ENCODE measurements at regions not wholly inside any gene's neighbourhood (a gene's known extent, or its start where the extent isn't known, plus 50 kb on each side); places are given as distances from the start of the nearest gene placed in this dataset.
"Not testable (repeated sequence)": the region's sequence is repeated elsewhere in the genome, so short reads cannot be mapped to it uniquely, and the experiment has no call there.

- TF ChIP-seq CTCF (IDR thresholded peaks at IDR 0.05; ENCODE audit: borderline replicate concordance, insufficient read depth, low read depth, low read length): no peak
- H3K4me3 ChIP-seq (ENCODE audit: low read depth, low read length): no peak overlapping the region
Measured at GRCh38 chr10:85377029-85377806, 989.4 kb downstream of the GRID1 start.

GRCh38 chr10:85379338-85379737, 987.3 kb downstream of the GRID1 start:
- no peak for TF ChIP-seq CTCF (IDR thresholded peaks at IDR 0.05; ENCODE audit: borderline replicate concordance, insufficient read depth, low read depth, low read length)
- no peak overlapping the region for H3K4me3 ChIP-seq (ENCODE audit: low read depth, low read length)

GRCh38 chr10:85400981-85401695, 965.5 kb downstream of the GRID1 start:
- no peak for TF ChIP-seq CTCF (IDR thresholded peaks at IDR 0.05; ENCODE audit: borderline replicate concordance, insufficient read depth, low read depth, low read length)
- H3K4me3 ChIP-seq (ENCODE audit: low read depth, low read length): no peak overlapping the region

- TF ChIP-seq CTCF (IDR thresholded peaks at IDR 0.05; ENCODE audit: borderline replicate concordance, insufficient read depth, low read depth, low read length): no peak
- no peak overlapping the region for H3K4me3 ChIP-seq (ENCODE audit: low read depth, low read length)
Measured at GRCh38 chr10:85402541-85402940, 964.1 kb downstream of the GRID1 start.

- no peak overlapping the region for H3K4me3 ChIP-seq (ENCODE audit: low read depth, low read length)
- no peak for TF ChIP-seq CTCF (IDR thresholded peaks at IDR 0.05; ENCODE audit: borderline replicate concordance, insufficient read depth, low read depth, low read length)
Measured at GRCh38 chr10:85407088-85407487, 959.5 kb downstream of the GRID1 start.

- TF ChIP-seq CTCF (IDR thresholded peaks at IDR 0.05; ENCODE audit: borderline replicate concordance, insufficient read depth, low read depth, low read length): no peak
- H3K4me3 ChIP-seq (ENCODE audit: low read depth, low read length): no peak overlapping the region
Measured at GRCh38 chr10:85408388-85408787, 958.2 kb downstream of the GRID1 start.

- H3K4me3 ChIP-seq (ENCODE audit: low read depth, low read length): not testable (repeated sequence)
Measured at GRCh38 chr10:85410586-85410985, 956.0 kb downstream of the GRID1 start.
